Activated CD8-positive, alpha-beta T cell treated with anti-CD3 and anti-CD28 coated beads for 36 hours (primary cell): ENCODE measurements at regions not wholly inside any gene's neighbourhood (a gene's known extent, or its start where the extent isn't known, plus 50 kb on each side); places are given as distances from the start of the nearest gene placed in this dataset.

Experiments
- ATAC-seq: fragments of 200-7000 bp; cut with Tn5 transposase; one replicate; pipeline ENCODE4 v1.10.0; 2021; ENCODE audit warnings: mild to moderate bottlenecking, moderate library complexity
- CTCF ChIA-PET: fragments of 350-600 bp; sonication (Branson Sonifier 250); formaldehyde crosslinking; loops from one replicate; lab custom pipeline; 2021; ENCODE audit warnings: antibody characterized with exemption; lab: Charles Lee
- POLR2A ChIA-PET: fragments of 350-600 bp; sonication (Branson Sonifier 250); formaldehyde crosslinking; loops from one replicate; lab custom pipeline; 2021; ENCODE audit warnings: antibody characterized with exemption; lab: Charles Lee
- DNase-seq: peaks from one replicate; pipeline ENCODE4 v3.0.0-alpha.2; 2020
- H3K27ac Mint-ChIP-seq: one replicate; pipeline ENCODE4 v1.8.0; 2021; ENCODE audit warnings: mild to moderate bottlenecking, mixed read lengths
- H3K27me3 Mint-ChIP-seq: one replicate; pipeline ENCODE4 v1.8.0; 2021; ENCODE audit warnings: mixed read lengths
- H3K36me3 Mint-ChIP-seq: one replicate; pipeline ENCODE4 v1.8.0; 2021; ENCODE audit warnings: low read depth, mixed read lengths
- H3K4me1 Mint-ChIP-seq: one replicate; pipeline ENCODE4 v1.8.0; 2021; ENCODE audit warnings: low read depth, mixed read lengths
- H3K4me3 Mint-ChIP-seq: one replicate; pipeline ENCODE4 v1.8.0; 2021; ENCODE audit warnings: mild to moderate bottlenecking, moderate library complexity, mixed read lengths
- H3K9me3 Mint-ChIP-seq: one replicate; pipeline ENCODE4 v1.8.0; 2021; ENCODE audit warnings: mixed read lengths
- CTCF ChIP-seq: fragments of 200-600 bp; IDR thresholded peaks from one replicate; pipeline ENCODE4 v1.8.0; 2022; ENCODE audit warnings: antibody characterized with exemption, mild to moderate bottlenecking
- intact Hi-C: fragments of 100-400 bp; cut with micrococcal nuclease; formaldehyde crosslinking; loops from one replicate; pipeline ENCODE4 v1.10.0; 2022

- CTCF ChIA-PET = no interaction called here
- H3K9me3 Mint-ChIP-seq = no peaks in the 10 kb centered on the region
- H3K27ac Mint-ChIP-seq = no peak overlapping the region
- no peaks in the 10 kb centered on the region for H3K27me3 Mint-ChIP-seq
- no peak for ATAC-seq
- H3K4me1 Mint-ChIP-seq = no peaks in the 10 kb centered on the region
- TF ChIP-seq CTCF = no peak
- no peak overlapping the region for H3K4me3 Mint-ChIP-seq
- intact Hi-C loops = no loop called here
- no peaks in the 10 kb centered on the region for H3K36me3 Mint-ChIP-seq
- POLR2A ChIA-PET = no interaction called here
- no peak for DNase-seq
These were observed 368.3 kb upstream of the C1orf174 start for GRCh38 chr1:4268262-4268888.

GRCh38 chr1:4268889-4269284 lies 368.8 kb upstream of the C1orf174 start:
- TF ChIP-seq CTCF = no peak
- no peaks in the 10 kb centered on the region for H3K4me1 Mint-ChIP-seq
- no peak for DNase-seq
- intact Hi-C loops = no loop called here
- ChIA-PET CTCF (no interaction called here), POLR2A (no interaction called here)
- H3K27ac Mint-ChIP-seq = no peak overlapping the region
- no peaks in the 10 kb centered on the region for H3K9me3 Mint-ChIP-seq
- no peak for ATAC-seq
- H3K4me3 Mint-ChIP-seq = no peak overlapping the region
- no peaks in the 10 kb centered on the region for H3K36me3 Mint-ChIP-seq
- no peaks in the 10 kb centered on the region for H3K27me3 Mint-ChIP-seq

GRCh38 chr1:4269330-4269729 lies 369.3 kb upstream of the C1orf174 start:
- Mint-ChIP-seq H3K4me3 (no peak overlapping the region), H3K36me3 (no peaks in the 10 kb centered on the region), H3K27ac (no peak overlapping the region), H3K27me3 (no peaks in the 10 kb centered on the region), H3K4me1 (no peaks in the 10 kb centered on the region), H3K9me3 (no peaks in the 10 kb centered on the region)
- DNase-seq (no peak), ATAC-seq (no peak)
- intact Hi-C loops = no loop called here
- ChIA-PET CTCF (no interaction called here), POLR2A (interaction anchor here (0.5 kb wide), 1 partner anchor 318 kb away, joined by 3 read pairs; no protein-coding TSS in a partner anchor)
- TF ChIP-seq CTCF = no peak

GRCh38 chr1:4269952-4270570 lies 370.0 kb upstream of the C1orf174 start:
- intact Hi-C loops = no loop called here
- H3K9me3 Mint-ChIP-seq = no peaks in the 10 kb centered on the region
- no peak overlapping the region for H3K4me3 Mint-ChIP-seq
- ChIA-PET CTCF (no interaction called here), POLR2A (no interaction called here)
- no peaks in the 10 kb centered on the region for H3K36me3 Mint-ChIP-seq
- no peaks in the 10 kb centered on the region for H3K4me1 Mint-ChIP-seq
- no peaks in the 10 kb centered on the region for H3K27me3 Mint-ChIP-seq
- ATAC-seq (no peak), DNase-seq (no peak)
- TF ChIP-seq CTCF = no peak
- H3K27ac Mint-ChIP-seq = no peak overlapping the region

GRCh38 chr1:4270651-4271337 lies 370.7 kb upstream of the C1orf174 start:
- DNase-seq (no peak), ATAC-seq (no peak)
- H3K27me3 Mint-ChIP-seq = peaks cover under 1% of the 10 kb centered on the region
- H3K4me1 Mint-ChIP-seq = no peaks in the 10 kb centered on the region
- ChIA-PET POLR2A (no interaction called here), CTCF (no interaction called here)
- no peak overlapping the region for H3K27ac Mint-ChIP-seq
- H3K9me3 Mint-ChIP-seq = no peaks in the 10 kb centered on the region
- intact Hi-C loops = no loop called here
- no peaks in the 10 kb centered on the region for H3K36me3 Mint-ChIP-seq
- no peak overlapping the region for H3K4me3 Mint-ChIP-seq
- TF ChIP-seq CTCF = no peak
